Spleen (tissue), 11 donors: ENCODE measurements at regions not wholly inside any gene's neighbourhood (a gene's known extent, or its start where the extent isn't known, plus 50 kb on each side); places are given as distances from the start of the nearest gene placed in this dataset.
A peak's percentile ranks its signal among the peaks of the same experiment; 100 is the strongest.

Experiments
- DNase-seq: peaks from one replicate; pipeline ENCODE4 v3.0.0-alpha.2; 2020
- H3K27ac ChIP-seq, 8 donors: fragments of 200-600 bp; sonication (generic) in 7 of 8; 1 replicate in 4 of 8; 2 replicates in 4 of 8; pipeline versions ENCODE4 v1.5.0 to v1.8.0; 2016 to 2021; ENCODE audit warnings: inconsistent platforms in 4 of 8, mild to moderate bottlenecking in 4 of 8, moderate library complexity in 1 of 8
- H3K27me3 ChIP-seq, 7 donors: fragments of 200-600 bp; sonication (generic) in 6 of 7; replicated peaks in 1 of 7; 1 replicate in 4 of 7; 2 replicates in 3 of 7; pipeline versions ENCODE4 v1.5.0 to v1.8.0; 2016 to 2021; ENCODE audit warnings: inconsistent platforms in 3 of 7, mild to moderate bottlenecking in 1 of 7
- H3K36me3 ChIP-seq, 6 donors: fragments of 200-600 bp; sonication (generic) in 5 of 6; 1 replicate in 4 of 6; 2 replicates in 2 of 6; pipeline versions ENCODE4 v1.5.0 to v1.8.0; 2016 to 2021; ENCODE audit warnings: inconsistent platforms in 2 of 6
- H3K4me1 ChIP-seq, 6 donors: fragments of 200-600 bp; sonication (generic) in 5 of 6; 1 replicate in 3 of 6; 2 replicates in 3 of 6; pipeline versions ENCODE4 v1.5.0 to v1.8.0; 2016 to 2021; ENCODE audit warnings: inconsistent platforms in 3 of 6
- H3K4me3 ChIP-seq, 8 donors: fragments of 200-600 bp; sonication (generic) in 7 of 8; 1 replicate in 4 of 8; 2 replicates in 4 of 8; pipeline versions ENCODE4 v1.5.0 to v1.8.0; 2016 to 2021; ENCODE audit warnings: inconsistent platforms in 4 of 8, mild to moderate bottlenecking in 4 of 8, moderate library complexity in 2 of 8
- H3K9me3 ChIP-seq, 8 donors: fragments of 200-600 bp; sonication (generic) in 7 of 8; 1 replicate in 4 of 8; 2 replicates in 4 of 8; pipeline versions ENCODE4 v1.5.0 to v1.8.0; 2016 to 2021; ENCODE audit warnings: inconsistent platforms in 4 of 8
- CTCF ChIP-seq, 11 experiments: fragments of 200-600 bp in 7 of 11; fragments of 450-650 bp in 4 of 11; sonication (generic) in 4 of 11; IDR thresholded peaks in 8 of 11; conservative IDR thresholded peaks in 3 of 11; 1 replicate in 7 of 11; 2 replicates in 4 of 11; pipeline versions ENCODE4 v1.4.0 to v1.8.0; 2016 to 2021; ENCODE audit warnings: antibody characterized with exemption in 11 of 11, inconsistent platforms in 4 of 11, mild to moderate bottlenecking in 1 of 11
- POLR2A ChIP-seq, 3 donors: fragments of 450-650 bp; IDR thresholded peaks; one replicate each; pipeline ENCODE4 v1.5.1; 2017; ENCODE audit warnings: antibody characterized with exemption in 3 of 3, mild to moderate bottlenecking in 1 of 3
- POLR2AphosphoS5 ChIP-seq, 3 donors: sonication (generic); formaldehyde crosslinking; IDR thresholded peaks; one replicate each; pipeline ENCODE4 v1.5.1; 2017; ENCODE audit warnings: antibody characterized with exemption in 3 of 3
- WGBS, 5 donors: extraction: QIAGEN DNeasy Blood & Tissue Kit in 3 of 5; methylation state at CpG; one replicate each; pipeline versions ENCODE4 v1.1.5 to v1.1.7; 2013 to 2018; 5-methylcytosine and 5-hydroxymethylcytosine counted together
- intact Hi-C: fragments of 100-400 bp; cut with DNase I; formaldehyde crosslinking; loops from one replicate; pipeline ENCODE4 v1.15.0; 2023; ENCODE audit warnings: low total_unique reads
- donor health status: healthy with polysubstance abuse.
- donor health status: DM: no; HTN: no; CAD: no; lungs with moderate emphysema.
- donor health status: DM: no; HTN: no; CAD: no.
- donor health status: Bipolar disorder and iron deficiency.
- donor health status: healthy.
- donor health status: DM: no; HTN: no; CAD: no.
- donor health status: DM: yes; HTN: yes; CAD: no.

- H3K27me3 ChIP-seq, result peaks cover 0 to 22% (median 0%) of the 10 kb centered on the region in 7 donors
Observed at GRCh38 chr15:91469632-91470567, 369.8 kb downstream of the SV2B start.

GRCh38 chr15:91471468-91471867 lies 371.4 kb downstream of the SV2B start:
- Histone ChIP-seq H3K36me3 (no peaks in the 10 kb centered on the region), H3K4me3 (no peak overlapping the region), H3K4me1 (peaks cover 0 to 23% (median 0%) of the 10 kb centered on the region in 6 donors), H3K27ac (peak overlapping the region in 2 of 8 donors; percentile 65 to 77), H3K27me3 (peaks cover 0 to 22% (median 0%) of the 10 kb centered on the region in 7 donors), H3K9me3 (no peaks in the 10 kb centered on the region)
- WGBS, 5 donors, result 21 to 36% (median 25%) methylated on average over 6 of the region's 6 CpGs
- DNase-seq, result no peak
- intact Hi-C loops, result no loop called here
- TF ChIP-seq POLR2A (IDR thresholded peaks at IDR 0.05), result no peak
- no peak for TF ChIP-seq CTCF (IDR thresholded peaks at IDR 0.05 in 8 of 11, conservative IDR thresholded peaks at IDR 0.05 in 3 of 11)
- TF ChIP-seq POLR2AphosphoS5 (IDR thresholded peaks at IDR 0.05), result no peak

More at GRCh38 chr15:91469632-91470567, 369.8 kb downstream of the SV2B start:
- WGBS, 5 donors, result 50 to 71% (median 64%) methylated on average over 17 of the region's 17 CpGs
- Histone ChIP-seq H3K4me1 (peaks cover 0 to 23% (median 0%) of the 10 kb centered on the region in 6 donors), H3K4me3 (peak overlapping the region in 1 of 8 donors; percentile 25), H3K27ac (peak overlapping the region in 6 of 8 donors; percentile 10 to 77 (median 54)), H3K9me3 (no peaks in the 10 kb centered on the region), H3K36me3 (no peaks in the 10 kb centered on the region)
- DNase-seq, result peak; percentile 81
- intact Hi-C loops, result no loop called here
- TF ChIP-seq POLR2AphosphoS5 (IDR thresholded peaks at IDR 0.05) (no peak), CTCF (IDR thresholded peaks at IDR 0.05 in 8 of 11, conservative IDR thresholded peaks at IDR 0.05 in 3 of 11) (no peak), POLR2A (IDR thresholded peaks at IDR 0.05) (no peak)

- Histone ChIP-seq H3K4me3 (no peak overlapping the region), H3K27ac (peak overlapping the region in 2 of 8 donors; percentile 1 to 30), H3K27me3 (peaks cover 0 to 28% (median 0%) of the 10 kb centered on the region in 7 donors), H3K9me3 (no peaks in the 10 kb centered on the region), H3K36me3 (no peaks in the 10 kb centered on the region), H3K4me1 (peaks cover 0 to 23% (median 0%) of the 10 kb centered on the region in 6 donors)
- 6 to 13% (median 9%) methylated on average over 3 of the region's 3 CpGs for WGBS, 5 donors
- intact Hi-C loops, result no loop called here
- DNase-seq, result no peak
- TF ChIP-seq CTCF (IDR thresholded peaks at IDR 0.05 in 8 of 11, conservative IDR thresholded peaks at IDR 0.05 in 3 of 11) (no peak), POLR2A (IDR thresholded peaks at IDR 0.05) (no peak), POLR2AphosphoS5 (IDR thresholded peaks at IDR 0.05) (no peak)
Observed at GRCh38 chr15:91472316-91472756, 372.3 kb downstream of the SV2B start.
